H9 (cell line): ENCODE measurements at regions not wholly inside any gene's neighbourhood (a gene's known extent, or its start where the extent isn't known, plus 50 kb on each side); places are given as distances from the start of the nearest gene placed in this dataset.

Source experiments
- DNase-seq: peaks from one replicate; pipeline ENCODE4 v3.0.0-alpha.2; 2017
- H2AFZ ChIP-seq: one replicate; pipeline ENCODE4 v1.6.1; 2013; ENCODE audit warnings: mild to moderate bottlenecking, low read length, control low read depth, moderate library complexity
- H2AK5ac ChIP-seq: 2 replicates; pipeline ENCODE4 v1.6.1; 2013; ENCODE audit warnings: low read length, control low read depth, mixed read lengths; ENCODE audit not compliant: insufficient read length
- H2BK120ac ChIP-seq: one replicate; pipeline ENCODE4 v1.6.1; 2013; ENCODE audit warnings: low read depth, mild to moderate bottlenecking, low read length, control low read depth, inconsistent platforms; ENCODE audit not compliant: poor library complexity, severe bottlenecking
- H2BK12ac ChIP-seq: 2 replicates; pipeline ENCODE4 v1.6.1; 2013; ENCODE audit warnings: low read length, control low read depth, mixed read lengths, low read depth; ENCODE audit not compliant: insufficient read length
- H2BK15ac ChIP-seq: 2 replicates; pipeline ENCODE4 v1.6.1; 2013; ENCODE audit warnings: low read depth, low read length, control low read depth
- H2BK20ac ChIP-seq: one replicate; pipeline ENCODE4 v1.6.1; 2013; ENCODE audit warnings: low read depth, mild to moderate bottlenecking, low read length, control low read depth, inconsistent platforms; ENCODE audit not compliant: poor library complexity, severe bottlenecking
- H2BK5ac ChIP-seq: 2 replicates; pipeline ENCODE4 v1.6.1; 2013; ENCODE audit warnings: low read length, control low read depth, mixed read lengths; ENCODE audit not compliant: insufficient read length
- H3K14ac ChIP-seq: 2 replicates; pipeline ENCODE4 v1.6.1; 2013; ENCODE audit warnings: low read length, control low read depth; ENCODE audit not compliant: insufficient read depth
- H3K18ac ChIP-seq: 2 replicates; pipeline ENCODE4 v1.6.1; 2013; ENCODE audit warnings: low read depth, mild to moderate bottlenecking, mixed read lengths, low read length, control low read depth; ENCODE audit not compliant: insufficient read length
- H3K23ac ChIP-seq: 2 replicates; pipeline ENCODE4 v1.6.1; 2013; ENCODE audit warnings: low read length, control low read depth, mixed read lengths, low read depth; ENCODE audit not compliant: insufficient read length
- H3K23me2 ChIP-seq: 2 replicates; pipeline ENCODE4 v1.6.1; 2013; ENCODE audit warnings: low read depth, mild to moderate bottlenecking, mixed read lengths, low read length, control low read depth; ENCODE audit not compliant: insufficient read length, poor library complexity, severe bottlenecking
- H3K27ac ChIP-seq: 2 replicates; pipeline ENCODE4 v1.5.1; 2013; ENCODE audit warnings: low read length, control low read depth, mixed read lengths, low read depth; ENCODE audit not compliant: insufficient read length
- H3K27me3 ChIP-seq: 2 replicates; pipeline ENCODE4 v1.6.1; 2013; ENCODE audit warnings: low read length, control low read depth, inconsistent platforms; ENCODE audit not compliant: insufficient read depth
- H3K4ac ChIP-seq: 2 replicates; pipeline ENCODE4 v1.6.1; 2013; ENCODE audit warnings: low read depth, mild to moderate bottlenecking, control low read depth, inconsistent platforms, low read length, moderate library complexity
- H3K4me1 ChIP-seq: 2 replicates; pipeline ENCODE4 v1.6.1; 2013; ENCODE audit warnings: low read length, control low read depth, inconsistent platforms; ENCODE audit not compliant: insufficient read depth
- H3K4me2 ChIP-seq: 2 replicates; pipeline ENCODE4 v1.6.1; 2013; ENCODE audit warnings: low read length, control low read depth, mixed read lengths; ENCODE audit not compliant: insufficient read length, insufficient read depth
- H3K56ac ChIP-seq: 2 replicates; pipeline ENCODE4 v1.6.1; 2013; ENCODE audit warnings: low read depth, mild to moderate bottlenecking, mixed read lengths, low read length, control low read depth; ENCODE audit not compliant: insufficient read length
- H3K79me1 ChIP-seq: 2 replicates; pipeline ENCODE4 v1.6.1; 2013; ENCODE audit warnings: low read depth, mild to moderate bottlenecking, moderate library complexity, low read length, control low read depth, inconsistent platforms; ENCODE audit not compliant: insufficient read depth, poor library complexity, severe bottlenecking
- H3K79me2 ChIP-seq: 2 replicates; pipeline ENCODE4 v1.6.1; 2013; ENCODE audit warnings: low read length, control low read depth, inconsistent platforms; ENCODE audit not compliant: insufficient read depth
- H3K9ac ChIP-seq: 2 replicates; pipeline ENCODE4 v1.6.1; 2013; ENCODE audit warnings: low read length, control low read depth, mixed read lengths; ENCODE audit not compliant: insufficient read length; ENCODE audit errors: extremely low read depth
- H3K9me3 ChIP-seq: one replicate; pipeline ENCODE4 v1.6.1; 2013; ENCODE audit warnings: low read depth, low read length, inconsistent platforms; ENCODE audit not compliant: control insufficient read depth
- H3T11ph ChIP-seq: one replicate; pipeline ENCODE4 v1.6.1; 2013; ENCODE audit warnings: mild to moderate bottlenecking, low read length, control low read depth, inconsistent platforms
- H4K20me1 ChIP-seq: one replicate; pipeline ENCODE4 v1.6.1; 2013; ENCODE audit not compliant: control insufficient read depth, insufficient read length, insufficient read depth
- H4K5ac ChIP-seq: 2 replicates; pipeline ENCODE4 v1.6.1; 2013; ENCODE audit warnings: low read depth, mild to moderate bottlenecking, mixed read lengths, low read length, control low read depth; ENCODE audit not compliant: insufficient read length
- H4K8ac ChIP-seq: replicated peaks from 2 replicates; pipeline ENCODE4 v1.6.1; 2013; ENCODE audit warnings: low read length, control low read depth, mixed read lengths, low read depth; ENCODE audit not compliant: insufficient read length
- H4K91ac ChIP-seq: 2 replicates; pipeline ENCODE4 v1.6.1; 2013; ENCODE audit warnings: low read depth, mild to moderate bottlenecking, moderate library complexity, mixed read lengths, low read length, control low read depth; ENCODE audit not compliant: insufficient read length
- H3K27ac Mint-ChIP-seq, 3 experiments: 2 replicates in 2 of 3; 3 replicates in 1 of 3; pipeline ENCODE4 v1.8.0; 2020 to 2021; ENCODE audit warnings: mixed read lengths in 3 of 3, mild to moderate bottlenecking in 1 of 3, moderate library complexity in 1 of 3
- H3K27me3 Mint-ChIP-seq: 2 replicates; pipeline ENCODE4 v1.8.0; 2021; ENCODE audit warnings: low read depth, mild to moderate bottlenecking, moderate library complexity, mixed read lengths
- H3K36me3 Mint-ChIP-seq, 3 experiments: 2 replicates in 2 of 3; 3 replicates in 1 of 3; pipeline ENCODE4 v1.8.0; 2020 to 2021; ENCODE audit warnings: low read depth in 3 of 3, mixed read lengths in 3 of 3; ENCODE audit not compliant: insufficient read depth in 1 of 3
- H3K4me1 Mint-ChIP-seq, 2 experiments: 2 replicates each; pipeline ENCODE4 v1.8.0; 2020; ENCODE audit warnings: mixed read lengths in 2 of 2
- H3K4me3 Mint-ChIP-seq, 2 experiments: 2 replicates in 1 of 2; 3 replicates in 1 of 2; pipeline ENCODE4 v1.8.0; 2020 to 2021; ENCODE audit warnings: mild to moderate bottlenecking in 2 of 2, mixed read lengths in 2 of 2, moderate library complexity in 1 of 2
- H3K9me3 Mint-ChIP-seq, 2 experiments: 2 replicates in 1 of 2; 3 replicates in 1 of 2; pipeline ENCODE4 v1.8.0; 2020; ENCODE audit warnings: mild to moderate bottlenecking in 2 of 2, mixed read lengths in 2 of 2, moderate library complexity in 1 of 2
- WGBS: extraction: QIAGEN DNeasy Blood & Tissue Kit; methylation state at CpG from one replicate; pipeline ENCODE4 v1.1.7; 2013; ENCODE audit warnings: missing lambda C conversion rate, low lambda C conversion rate, mixed read lengths; ENCODE audit not compliant: insufficient read length; ENCODE audit errors: extremely low coverage; 5-methylcytosine and 5-hydroxymethylcytosine counted together
- TF ChIP-seq, protein P1 (sequence below): fragments of 200-600 bp; sonication (generic); conservative IDR thresholded peaks from 3 replicates; pipeline ENCODE4 v1.8.0; 2021; ENCODE audit warnings: antibody characterized with exemption, mild to moderate bottlenecking

DNA sequence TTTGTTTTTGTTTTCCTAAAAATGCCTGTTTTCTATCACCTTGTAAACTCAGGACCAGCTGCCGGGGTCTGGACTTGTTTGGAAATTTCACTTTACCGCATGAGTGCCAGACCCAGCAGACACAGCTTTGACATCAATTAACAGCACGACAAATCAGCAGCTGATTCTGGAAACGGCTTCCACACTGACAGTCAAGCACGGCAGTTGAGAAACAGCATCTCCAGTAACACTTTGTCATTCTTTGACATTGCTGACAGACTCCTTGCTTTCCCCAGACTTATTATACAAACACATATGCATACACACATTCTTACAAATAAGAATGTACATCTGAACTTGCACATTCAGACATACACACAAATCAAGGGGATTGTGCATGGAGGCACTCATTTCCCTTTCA lies 1017.6 kb upstream of the HS3ST1 start:
- no peaks in the 10 kb centered on the region for H3K4me1 ChIP-seq
- no peak overlapping the region for H4K91ac ChIP-seq
- H3K27me3 ChIP-seq = no peaks in the 10 kb centered on the region
- no peak overlapping the region for H3K56ac ChIP-seq
- Mint-ChIP-seq H3K9me3 (peaks cover 14 to 21% of the 10 kb centered on the region in 2 experiments), H3K36me3 (peaks cover 2 to 14% (median 4%) of the 10 kb centered on the region in 3 experiments; a peak in 6 of 7 replicates), H3K27me3 (no peaks in the 10 kb centered on the region), H3K4me3 (no peak overlapping the region), H3K27ac (no peak overlapping the region), H3K4me1 (no peaks in the 10 kb centered on the region)
- no peak overlapping the region for H2AFZ ChIP-seq
- no peak overlapping the region for H3K14ac ChIP-seq
- H3K9ac ChIP-seq = no peak overlapping the region
- H3K79me1 ChIP-seq = no peaks in the 10 kb centered on the region
- no peaks in the 10 kb centered on the region for H3K9me3 ChIP-seq
- no peak overlapping the region for H2BK20ac ChIP-seq
- H2BK120ac ChIP-seq = no peak overlapping the region
- H4K5ac ChIP-seq = no peak overlapping the region
- no peak overlapping the region for H4K8ac ChIP-seq
- no peaks in the 10 kb centered on the region for H3K23me2 ChIP-seq
- DNase-seq = no peak
- no peak overlapping the region for H2BK12ac ChIP-seq
- H3K18ac ChIP-seq = no peak overlapping the region
- H4K20me1 ChIP-seq = no peaks in the 10 kb centered on the region
- no peak overlapping the region for H3K23ac ChIP-seq
- TF ChIP-seq, protein P1, sequence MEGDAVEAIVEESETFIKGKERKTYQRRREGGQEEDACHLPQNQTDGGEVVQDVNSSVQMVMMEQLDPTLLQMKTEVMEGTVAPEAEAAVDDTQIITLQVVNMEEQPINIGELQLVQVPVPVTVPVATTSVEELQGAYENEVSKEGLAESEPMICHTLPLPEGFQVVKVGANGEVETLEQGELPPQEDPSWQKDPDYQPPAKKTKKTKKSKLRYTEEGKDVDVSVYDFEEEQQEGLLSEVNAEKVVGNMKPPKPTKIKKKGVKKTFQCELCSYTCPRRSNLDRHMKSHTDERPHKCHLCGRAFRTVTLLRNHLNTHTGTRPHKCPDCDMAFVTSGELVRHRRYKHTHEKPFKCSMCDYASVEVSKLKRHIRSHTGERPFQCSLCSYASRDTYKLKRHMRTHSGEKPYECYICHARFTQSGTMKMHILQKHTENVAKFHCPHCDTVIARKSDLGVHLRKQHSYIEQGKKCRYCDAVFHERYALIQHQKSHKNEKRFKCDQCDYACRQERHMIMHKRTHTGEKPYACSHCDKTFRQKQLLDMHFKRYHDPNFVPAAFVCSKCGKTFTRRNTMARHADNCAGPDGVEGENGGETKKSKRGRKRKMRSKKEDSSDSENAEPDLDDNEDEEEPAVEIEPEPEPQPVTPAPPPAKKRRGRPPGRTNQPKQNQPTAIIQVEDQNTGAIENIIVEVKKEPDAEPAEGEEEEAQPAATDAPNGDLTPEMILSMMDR = no peak
- no peak overlapping the region for H3T11ph ChIP-seq
- no peak overlapping the region for H2BK15ac ChIP-seq
- no peak overlapping the region for H2AK5ac ChIP-seq
- H3K4me2 ChIP-seq = no peak overlapping the region
- H3K4ac ChIP-seq = no peak overlapping the region
- H3K27ac ChIP-seq = no peak overlapping the region
- no CpG with 5 or more reads among the region's 5 CpGs for WGBS
- no peak overlapping the region for H2BK5ac ChIP-seq
- no peaks in the 10 kb centered on the region for H3K79me2 ChIP-seq
